ENCODE measurements at regions not wholly inside any gene's neighbourhood (a gene's known extent, or its start where the extent isn't known, plus 50 kb on each side); places are given as distances from the start of the nearest gene placed in this dataset.

GRCh38 chr16:22751104-22751667 is 62.8 kb upstream of the HS3ST2 start:
- H3K27ac Mint-ChIP-seq: no peak overlapping the region
- Histone ChIP-seq H2AFZ (ENCODE audit: insufficient read depth, low read depth, low read length, poor library complexity, severe bottlenecking) (no peak overlapping the region), H3K36me3 (replicated peaks in 1 of 2; ENCODE audit: control extremely low read depth in 1 of 2, control insufficient read depth in 1 of 2, extremely low read depth in 1 of 2, insufficient read depth in 2 of 2, low read length in 1 of 2) (no peaks in the 10 kb centered on the region), H3K27ac (ENCODE audit: low read length in 2 of 2) (no peak overlapping the region), H4K20me1 (ENCODE audit: control insufficient read depth, insufficient read depth, low read length, poor library complexity, severe bottlenecking) (no peaks in the 10 kb centered on the region), H3K4me3 (ENCODE audit: control extremely low read depth in 1 of 5, extremely low read depth in 1 of 5, insufficient read depth in 1 of 5, low read depth in 2 of 5, low read length in 4 of 5) (no peak overlapping the region), H3K4me2 (replicated peaks; ENCODE audit: low read depth, low read length, poor library complexity, severe bottlenecking) (no peak overlapping the region), H3K27me3 (replicated peaks in 1 of 4; ENCODE audit: control extremely low read depth in 1 of 4, control insufficient read depth in 3 of 4, insufficient read depth in 4 of 4, low read length in 3 of 4) (no peaks in the 10 kb centered on the region), H3K9me3 (ENCODE audit: control extremely low read depth in 1 of 3, control insufficient read depth in 2 of 3, insufficient read depth in 1 of 3, low read length in 2 of 3) (no peaks in the 10 kb centered on the region), H3K4me1 (ENCODE audit: control insufficient read depth in 2 of 2, insufficient read depth in 2 of 2, low read length in 2 of 2) (no peaks in the 10 kb centered on the region), H3K9ac (ENCODE audit: low read length) (no peak overlapping the region), H3K79me2 (ENCODE audit: control insufficient read depth, insufficient read depth, low read length) (no peaks in the 10 kb centered on the region)
- intact Hi-C loops (cut with micrococcal nuclease): no loop called here
- peaks cover 6% of the 10 kb centered on the region for H3K9me3 Mint-ChIP-seq (ENCODE audit: insufficient read depth)
- H3K4me3 Mint-ChIP-seq: no peak overlapping the region
- H3K27me3 Mint-ChIP-seq: peaks cover 36% of the 10 kb centered on the region
- TF ChIP-seq EZH2 (IDR thresholded peaks at IDR 0.05; ENCODE audit: borderline replicate concordance, insufficient read depth, low read depth, low read length, poor library complexity, severe bottlenecking) (no peak), CTCF (IDR thresholded peaks at IDR 0.05) (no peak)
- DNase-seq (no peak), ATAC-seq (ENCODE audit: low read depth) (no peak)
- POLR2A ChIA-PET: no interaction called here
- H3K4me1 Mint-ChIP-seq: no peaks in the 10 kb centered on the region
- 73% methylated on average over 4 of the region's 5 CpGs for WGBS (ENCODE audit: insufficient coverage)
- CTCF ChIA-PET: no interaction called here

GRCh38 chr16:22751685-22752084 is 62.3 kb upstream of the HS3ST2 start:
- H3K4me1 ChIP-seq (ENCODE audit: control insufficient read depth in 2 of 2, insufficient read depth in 2 of 2, low read length in 2 of 2): no peaks in the 10 kb centered on the region
- Mint-ChIP-seq H3K9me3 (ENCODE audit: insufficient read depth) (peaks cover 3% of the 10 kb centered on the region), H3K27me3 (peaks cover 34% of the 10 kb centered on the region), H3K4me1 (no peaks in the 10 kb centered on the region), H3K4me3 (no peak overlapping the region), H3K27ac (no peak overlapping the region)
- ATAC-seq (ENCODE audit: low read depth) (no peak), DNase-seq (no peak)
- H3K9me3 ChIP-seq (ENCODE audit: control extremely low read depth in 1 of 3, control insufficient read depth in 2 of 3, insufficient read depth in 1 of 3, low read length in 2 of 3): no peaks in the 10 kb centered on the region
- H3K4me3 ChIP-seq (ENCODE audit: control extremely low read depth in 1 of 5, extremely low read depth in 1 of 5, insufficient read depth in 1 of 5, low read depth in 2 of 5, low read length in 4 of 5): no peak overlapping the region
- H3K36me3 ChIP-seq (replicated peaks in 1 of 2; ENCODE audit: control extremely low read depth in 1 of 2, control insufficient read depth in 1 of 2, extremely low read depth in 1 of 2, insufficient read depth in 2 of 2, low read length in 1 of 2): no peaks in the 10 kb centered on the region
- H4K20me1 ChIP-seq (ENCODE audit: control insufficient read depth, insufficient read depth, low read length, poor library complexity, severe bottlenecking): no peaks in the 10 kb centered on the region
- ChIA-PET CTCF (no interaction called here), POLR2A (no interaction called here)
- H3K79me2 ChIP-seq (ENCODE audit: control insufficient read depth, insufficient read depth, low read length): no peaks in the 10 kb centered on the region
- H3K27me3 ChIP-seq (replicated peaks in 1 of 4; ENCODE audit: control extremely low read depth in 1 of 4, control insufficient read depth in 3 of 4, insufficient read depth in 4 of 4, low read length in 3 of 4): no peaks in the 10 kb centered on the region
- no peak overlapping the region for H3K27ac ChIP-seq (ENCODE audit: low read length in 2 of 2)
- intact Hi-C loops (cut with micrococcal nuclease): no loop called here
- WGBS (ENCODE audit: insufficient coverage): 88% methylated on average over 2 of the region's 2 CpGs
- no peak overlapping the region for H3K9ac ChIP-seq (ENCODE audit: low read length)
- H2AFZ ChIP-seq (ENCODE audit: insufficient read depth, low read depth, low read length, poor library complexity, severe bottlenecking): no peak overlapping the region
- TF ChIP-seq EZH2 (IDR thresholded peaks at IDR 0.05; ENCODE audit: borderline replicate concordance, insufficient read depth, low read depth, low read length, poor library complexity, severe bottlenecking): no peak
- no peak for TF ChIP-seq CTCF (IDR thresholded peaks at IDR 0.05)
- no peak overlapping the region for H3K4me2 ChIP-seq (replicated peaks; ENCODE audit: low read depth, low read length, poor library complexity, severe bottlenecking)

Data from B cell (primary cell).